GM12872 (cell line): ENCODE measurements at regions not wholly inside any gene's neighbourhood (a gene's known extent, or its start where the extent isn't known, plus 50 kb on each side); places are given as distances from the start of the nearest gene placed in this dataset.

ENCODE experiments used
- TF ChIP-seq, protein P1 (sequence below): IDR thresholded peaks from 3 replicates; pipeline ENCODE4 v1.5.1; 2011; ENCODE audit warnings: low read depth, mild to moderate bottlenecking, low read length, moderate library complexity; ENCODE audit not compliant: insufficient read depth

DNA sequence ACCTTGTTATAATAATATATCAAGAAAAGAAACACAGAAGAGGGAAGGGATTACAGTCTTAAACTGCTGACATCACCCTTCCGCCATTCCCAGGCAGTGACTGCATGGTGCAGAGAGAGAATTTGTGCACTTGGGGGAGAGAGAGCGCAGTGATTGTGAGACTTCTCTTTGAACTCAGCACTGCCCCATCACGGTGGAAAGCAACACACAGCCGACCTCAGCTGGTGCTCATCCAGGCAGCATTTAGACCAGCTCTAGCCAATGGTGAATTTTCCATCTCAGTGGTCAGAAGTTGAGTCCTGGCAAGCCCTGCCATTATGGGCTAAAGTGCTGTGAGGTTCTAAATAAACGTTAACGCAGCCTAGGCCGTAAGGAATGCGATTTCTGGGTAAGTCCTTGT lies 1681.5 kb downstream of the EFNB2 start:
- TF ChIP-seq, protein P1, sequence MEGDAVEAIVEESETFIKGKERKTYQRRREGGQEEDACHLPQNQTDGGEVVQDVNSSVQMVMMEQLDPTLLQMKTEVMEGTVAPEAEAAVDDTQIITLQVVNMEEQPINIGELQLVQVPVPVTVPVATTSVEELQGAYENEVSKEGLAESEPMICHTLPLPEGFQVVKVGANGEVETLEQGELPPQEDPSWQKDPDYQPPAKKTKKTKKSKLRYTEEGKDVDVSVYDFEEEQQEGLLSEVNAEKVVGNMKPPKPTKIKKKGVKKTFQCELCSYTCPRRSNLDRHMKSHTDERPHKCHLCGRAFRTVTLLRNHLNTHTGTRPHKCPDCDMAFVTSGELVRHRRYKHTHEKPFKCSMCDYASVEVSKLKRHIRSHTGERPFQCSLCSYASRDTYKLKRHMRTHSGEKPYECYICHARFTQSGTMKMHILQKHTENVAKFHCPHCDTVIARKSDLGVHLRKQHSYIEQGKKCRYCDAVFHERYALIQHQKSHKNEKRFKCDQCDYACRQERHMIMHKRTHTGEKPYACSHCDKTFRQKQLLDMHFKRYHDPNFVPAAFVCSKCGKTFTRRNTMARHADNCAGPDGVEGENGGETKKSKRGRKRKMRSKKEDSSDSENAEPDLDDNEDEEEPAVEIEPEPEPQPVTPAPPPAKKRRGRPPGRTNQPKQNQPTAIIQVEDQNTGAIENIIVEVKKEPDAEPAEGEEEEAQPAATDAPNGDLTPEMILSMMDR = no peak

- TF ChIP-seq, protein P1 = no peak
Observed at GRCh38 chr13:104847922-104848321, 1687.5 kb downstream of the EFNB2 start.

GRCh38 chr13:104843401-104843800 lies 1692.1 kb downstream of the EFNB2 start:
- TF ChIP-seq, protein P1 = no peak

GRCh38 chr13:104841110-104841509 lies 1694.4 kb downstream of the EFNB2 start:
- TF ChIP-seq, protein P1 = no peak

DNA sequence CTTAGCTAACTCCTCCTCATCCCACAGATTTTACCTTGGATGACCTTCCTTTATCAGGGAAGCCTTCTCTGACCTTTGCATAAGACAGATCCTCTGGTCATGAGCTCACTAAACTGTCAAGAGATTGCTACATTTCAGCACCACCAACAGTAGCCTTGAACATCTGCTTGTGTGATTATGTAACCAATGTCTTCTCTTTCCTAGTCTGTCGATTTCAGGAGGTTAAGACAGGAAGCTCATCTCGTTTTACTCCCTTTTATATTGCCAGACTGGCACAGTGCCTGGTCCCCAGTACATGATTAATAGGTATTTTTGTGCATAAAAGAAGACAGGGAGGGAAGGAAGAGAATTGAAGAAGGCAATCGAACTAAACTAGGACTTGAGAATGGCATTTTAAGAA lies 1697.7 kb downstream of the EFNB2 start:
- TF ChIP-seq, protein P1 = no peak

DNA sequence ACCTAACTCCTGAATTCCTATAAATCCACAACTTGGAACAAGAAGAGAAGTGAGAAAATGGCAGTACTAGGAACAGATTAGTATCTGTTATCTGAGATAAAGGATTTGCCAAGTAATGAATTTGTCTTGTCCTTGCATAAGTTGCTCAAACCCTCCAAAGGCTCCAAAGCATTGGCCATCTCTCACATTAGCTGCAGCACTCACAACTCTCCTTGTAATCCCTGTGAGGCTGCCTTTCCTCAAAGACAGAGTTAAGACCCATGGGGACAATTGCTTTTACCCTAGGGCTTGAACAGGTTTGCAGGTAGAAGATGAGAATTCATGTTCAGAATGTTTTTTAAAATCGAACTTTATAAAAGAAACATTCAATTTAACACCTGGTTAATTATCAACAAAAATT lies 1702.2 kb downstream of the EFNB2 start:
- TF ChIP-seq, protein P1 = no peak

DNA sequence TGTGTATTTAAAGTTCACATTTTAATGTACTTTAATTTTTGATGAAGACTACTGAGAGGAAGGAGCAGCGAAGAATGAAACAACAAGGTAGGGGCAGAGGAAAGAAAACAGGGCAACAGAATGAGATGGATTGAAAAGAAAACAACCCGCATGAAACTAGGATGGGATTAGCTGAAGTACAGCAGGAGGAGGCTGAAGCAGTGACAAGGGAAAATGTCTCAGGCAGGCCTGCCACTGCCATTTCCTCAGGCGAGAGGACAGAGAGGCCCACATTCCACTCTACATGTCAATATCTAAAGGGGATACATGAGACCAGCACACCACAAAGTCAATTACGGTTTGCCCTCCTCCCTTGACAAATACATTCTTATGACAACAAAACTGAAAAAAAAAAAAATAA lies 1703.2 kb downstream of the EFNB2 start:
- TF ChIP-seq, protein P1 = no peak

DNA sequence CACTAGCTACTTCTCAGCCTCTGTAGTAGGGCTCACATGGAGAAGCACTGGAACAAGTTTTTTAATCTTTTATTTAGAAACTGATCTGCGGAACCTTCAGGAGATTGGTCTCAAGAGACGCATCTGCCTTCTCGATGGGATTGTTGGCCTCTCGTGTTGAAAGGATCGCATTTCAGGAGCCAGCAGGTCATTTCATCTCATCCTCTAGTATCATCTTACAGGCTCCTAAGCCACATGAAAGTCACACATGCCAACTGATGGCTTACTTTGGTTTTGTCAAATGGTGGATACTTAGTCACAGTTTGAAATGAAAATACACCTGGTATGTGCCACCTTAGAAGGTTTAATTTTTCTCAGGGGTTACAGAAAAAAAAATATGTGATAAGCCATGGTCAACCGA lies 1703.6 kb downstream of the EFNB2 start:
- TF ChIP-seq, protein P1 = no peak
